ENCODE measurements at regions not wholly inside any gene's neighbourhood (a gene's known extent, or its start where the extent isn't known, plus 50 kb on each side); places are given as distances from the start of the nearest gene placed in this dataset.

- no peak for TF ChIP-seq CTCF (IDR thresholded peaks at IDR 0.05; ENCODE audit: low read depth, low read length, missing input control)
These were observed 323.3 kb downstream of the CRPPA start (continued) for GRCh38 chr7:16098058-16098457.

- no peak for DNase-seq (ENCODE audit: low spot score)
- H3K9me3 ChIP-seq (ENCODE audit: control insufficient read depth in 4 of 4, low read length in 3 of 4) = no peaks in the 10 kb centered on the region
- no peak overlapping the region for H3K27ac ChIP-seq (ENCODE audit: low read depth in 1 of 2, low read length in 2 of 2)
- H3K4me1 ChIP-seq (ENCODE audit: control insufficient read depth in 4 of 4, insufficient read depth in 4 of 4, low read length in 3 of 4) = no peaks in the 10 kb centered on the region
- no peak overlapping the region for H3K4me3 ChIP-seq (ENCODE audit: low read depth in 1 of 3, low read length in 3 of 3)
- no peaks in the 10 kb centered on the region for H3K27me3 ChIP-seq (ENCODE audit: control insufficient read depth in 4 of 4, insufficient read depth in 4 of 4, low read length in 3 of 4)
- WGBS = 68% methylated on average over 3 of the region's 3 CpGs
- TF ChIP-seq JUND (IDR thresholded peaks at IDR 0.05) = no peak
- TF ChIP-seq CTCF (IDR thresholded peaks at IDR 0.05; ENCODE audit: low read depth, low read length, missing input control) = no peak
- TF ChIP-seq MAX (IDR thresholded peaks at IDR 0.05) = no peak
- TF ChIP-seq RXRA (IDR thresholded peaks at IDR 0.05) = no peak
- H3K36me3 ChIP-seq (ENCODE audit: control insufficient read depth in 4 of 4, insufficient read depth in 3 of 4, low read depth in 1 of 4, low read length in 3 of 4) = no peaks in the 10 kb centered on the region
- H3K9ac ChIP-seq (ENCODE audit: low read depth in 1 of 2, low read length in 2 of 2) = no peak overlapping the region
These were observed 326.0 kb downstream of the CRPPA start for GRCh38 chr7:16095171-16095950.

GRCh38 chr7:16094651-16095050 is 326.7 kb downstream of the CRPPA start:
- Histone ChIP-seq H3K4me1 (ENCODE audit: control insufficient read depth in 4 of 4, insufficient read depth in 4 of 4, low read length in 3 of 4) (no peaks in the 10 kb centered on the region), H3K9me3 (ENCODE audit: control insufficient read depth in 4 of 4, low read length in 3 of 4) (no peaks in the 10 kb centered on the region), H3K36me3 (ENCODE audit: control insufficient read depth in 4 of 4, insufficient read depth in 3 of 4, low read depth in 1 of 4, low read length in 3 of 4) (no peaks in the 10 kb centered on the region), H3K4me3 (ENCODE audit: low read depth in 1 of 3, low read length in 3 of 3) (no peak overlapping the region), H3K27ac (ENCODE audit: low read depth in 1 of 2, low read length in 2 of 2) (no peak overlapping the region), H3K9ac (ENCODE audit: low read depth in 1 of 2, low read length in 2 of 2) (no peak overlapping the region), H3K27me3 (ENCODE audit: control insufficient read depth in 4 of 4, insufficient read depth in 4 of 4, low read length in 3 of 4) (no peaks in the 10 kb centered on the region)
- no peak for DNase-seq (ENCODE audit: low spot score)
- TF ChIP-seq FOXA2 (IDR thresholded peaks at IDR 0.05) (no peak), HNF4A (conservative IDR thresholded peaks at IDR 0.05) (no peak), MAX (IDR thresholded peaks at IDR 0.05) (no peak), HNF4G (IDR thresholded peaks at IDR 0.05) (no peak), NR2F2 (IDR thresholded peaks at IDR 0.05) (no peak), FOXA1 (IDR thresholded peaks at IDR 0.05) (no peak), ATF3 (IDR thresholded peaks at IDR 0.05) (no peak), YY1 (IDR thresholded peaks at IDR 0.05) (no peak), RXRA (IDR thresholded peaks at IDR 0.05) (no peak), REST (IDR thresholded peaks at IDR 0.05) (no peak), ZBTB33 (IDR thresholded peaks at IDR 0.05) (no peak), RAD21 (IDR thresholded peaks at IDR 0.05) (no peak), TAF1 (conservative IDR thresholded peaks at IDR 0.05) (no peak), GABPA (IDR thresholded peaks at IDR 0.05 in 1 of 2, conservative IDR thresholded peaks at IDR 0.05 in 1 of 2) (no peak), SP1 (IDR thresholded peaks at IDR 0.05) (no peak), JUND (IDR thresholded peaks at IDR 0.05) (no peak)
- 95% methylated on average over 2 of the region's 2 CpGs for WGBS

Measured in liver (tissue), 8 donors.